ENCODE measurements at regions not wholly inside any gene's neighbourhood (a gene's known extent, or its start where the extent isn't known, plus 50 kb on each side); places are given as distances from the start of the nearest gene placed in this dataset.

DNA sequence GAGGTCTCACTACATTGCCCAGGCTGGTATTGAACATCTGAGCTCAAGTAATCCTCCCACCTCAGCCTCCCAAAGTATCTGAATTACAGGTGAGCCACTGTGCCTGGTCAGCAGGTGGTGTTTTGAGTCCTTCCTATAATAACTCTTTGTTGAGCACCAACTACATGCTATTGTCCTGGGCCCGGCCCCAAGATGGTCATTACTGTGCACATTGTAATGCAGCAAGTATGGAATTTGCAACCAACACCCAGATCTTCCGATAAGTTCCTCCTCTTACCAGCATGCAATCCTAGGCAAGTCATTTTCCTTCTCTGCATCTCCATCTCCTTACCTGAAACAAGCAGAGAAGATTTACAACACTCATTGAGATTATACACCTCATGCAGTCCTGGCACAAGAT, 510.3 kb upstream of the KLF4 start:
- no peak overlapping the region for H3K9ac ChIP-seq
- no peaks in the 10 kb centered on the region for H3K27me3 ChIP-seq (ENCODE audit: insufficient read depth, low read depth)
- H3K79me2 ChIP-seq (ENCODE audit: insufficient read depth, low read depth): no peaks in the 10 kb centered on the region
- TF ChIP-seq, protein P1, sequence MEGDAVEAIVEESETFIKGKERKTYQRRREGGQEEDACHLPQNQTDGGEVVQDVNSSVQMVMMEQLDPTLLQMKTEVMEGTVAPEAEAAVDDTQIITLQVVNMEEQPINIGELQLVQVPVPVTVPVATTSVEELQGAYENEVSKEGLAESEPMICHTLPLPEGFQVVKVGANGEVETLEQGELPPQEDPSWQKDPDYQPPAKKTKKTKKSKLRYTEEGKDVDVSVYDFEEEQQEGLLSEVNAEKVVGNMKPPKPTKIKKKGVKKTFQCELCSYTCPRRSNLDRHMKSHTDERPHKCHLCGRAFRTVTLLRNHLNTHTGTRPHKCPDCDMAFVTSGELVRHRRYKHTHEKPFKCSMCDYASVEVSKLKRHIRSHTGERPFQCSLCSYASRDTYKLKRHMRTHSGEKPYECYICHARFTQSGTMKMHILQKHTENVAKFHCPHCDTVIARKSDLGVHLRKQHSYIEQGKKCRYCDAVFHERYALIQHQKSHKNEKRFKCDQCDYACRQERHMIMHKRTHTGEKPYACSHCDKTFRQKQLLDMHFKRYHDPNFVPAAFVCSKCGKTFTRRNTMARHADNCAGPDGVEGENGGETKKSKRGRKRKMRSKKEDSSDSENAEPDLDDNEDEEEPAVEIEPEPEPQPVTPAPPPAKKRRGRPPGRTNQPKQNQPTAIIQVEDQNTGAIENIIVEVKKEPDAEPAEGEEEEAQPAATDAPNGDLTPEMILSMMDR (conservative IDR thresholded peaks at IDR 0.05; ENCODE audit: low read depth, low read length): no peak
- H2AFZ ChIP-seq (ENCODE audit: low read depth): no peak overlapping the region
- H4K20me1 ChIP-seq (ENCODE audit: insufficient read depth): no peaks in the 10 kb centered on the region
- no peak overlapping the region for H3K27ac ChIP-seq
- H3K36me3 ChIP-seq (ENCODE audit: insufficient read depth): no peaks in the 10 kb centered on the region
- no peaks in the 10 kb centered on the region for H3K4me1 ChIP-seq (ENCODE audit: low read depth, poor library complexity, severe bottlenecking)
- H3K4me3 ChIP-seq (IDR thresholded peaks at IDR 0.05; ENCODE audit: insufficient read depth, low read depth, low read length): no peak overlapping the region
- H3K4me2 ChIP-seq: no peak overlapping the region

DNA sequence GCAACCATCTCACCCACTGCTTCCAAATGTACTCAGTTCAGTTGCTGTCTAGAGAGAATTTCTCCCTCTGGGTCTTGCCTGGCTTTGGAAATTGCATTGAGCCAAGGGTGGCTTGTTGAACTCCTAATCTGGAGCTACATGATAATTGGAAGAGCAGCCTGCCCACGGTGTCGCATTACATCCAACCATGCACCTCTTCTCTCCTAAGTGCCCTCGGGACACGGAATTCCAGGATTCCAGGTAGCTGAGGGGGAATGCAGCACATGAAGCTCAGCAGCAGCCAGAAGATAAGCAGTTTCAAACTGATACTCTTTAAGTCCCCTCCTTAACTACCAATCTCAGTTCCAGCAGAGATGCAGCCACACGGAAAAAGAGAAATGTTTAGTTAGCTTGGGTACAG, 509.4 kb upstream of the KLF4 start:
- Histone ChIP-seq H3K36me3 (ENCODE audit: insufficient read depth) (no peaks in the 10 kb centered on the region), H3K27ac (no peak overlapping the region), H3K9ac (no peak overlapping the region), H3K4me1 (ENCODE audit: low read depth, poor library complexity, severe bottlenecking) (no peaks in the 10 kb centered on the region), H3K79me2 (ENCODE audit: insufficient read depth, low read depth) (no peaks in the 10 kb centered on the region), H4K20me1 (ENCODE audit: insufficient read depth) (no peaks in the 10 kb centered on the region), H3K27me3 (ENCODE audit: insufficient read depth, low read depth) (no peaks in the 10 kb centered on the region), H3K4me3 (IDR thresholded peaks at IDR 0.05; ENCODE audit: insufficient read depth, low read depth, low read length) (no peak overlapping the region), H3K4me2 (no peak overlapping the region), H2AFZ (ENCODE audit: low read depth) (no peak overlapping the region)
- TF ChIP-seq, protein P1 (conservative IDR thresholded peaks at IDR 0.05; ENCODE audit: low read depth, low read length): no peak

DNA sequence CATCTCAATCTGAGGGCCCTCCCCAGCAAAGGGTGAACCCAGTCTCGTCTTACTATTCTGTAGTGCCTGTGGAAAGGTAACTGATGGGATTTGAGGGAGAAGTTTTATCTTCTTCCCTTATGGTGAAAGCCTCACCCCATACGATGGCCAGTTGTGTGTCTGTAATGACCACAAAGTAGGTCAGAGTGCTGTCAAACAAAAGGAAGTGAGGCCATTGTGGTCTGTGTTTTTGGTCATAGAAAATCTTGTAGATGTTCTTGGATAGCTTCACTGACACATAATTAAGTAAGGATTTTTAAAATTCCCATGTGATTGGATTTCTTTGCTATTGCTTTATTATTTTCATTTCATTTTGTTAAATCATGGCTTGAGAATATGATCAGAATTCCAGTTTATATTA, 505.1 kb upstream of the KLF4 start:
- Histone ChIP-seq H3K27me3 (ENCODE audit: insufficient read depth, low read depth) (no peaks in the 10 kb centered on the region), H3K36me3 (ENCODE audit: insufficient read depth) (no peaks in the 10 kb centered on the region), H3K27ac (no peak overlapping the region), H3K4me2 (no peak overlapping the region), H3K9ac (no peak overlapping the region), H3K79me2 (ENCODE audit: insufficient read depth, low read depth) (no peaks in the 10 kb centered on the region), H2AFZ (ENCODE audit: low read depth) (no peak overlapping the region), H3K4me1 (ENCODE audit: low read depth, poor library complexity, severe bottlenecking) (no peaks in the 10 kb centered on the region), H4K20me1 (ENCODE audit: insufficient read depth) (no peaks in the 10 kb centered on the region), H3K4me3 (IDR thresholded peaks at IDR 0.05; ENCODE audit: insufficient read depth, low read depth, low read length) (no peak overlapping the region)
- TF ChIP-seq, protein P1 (conservative IDR thresholded peaks at IDR 0.05; ENCODE audit: low read depth, low read length): no peak

DNA sequence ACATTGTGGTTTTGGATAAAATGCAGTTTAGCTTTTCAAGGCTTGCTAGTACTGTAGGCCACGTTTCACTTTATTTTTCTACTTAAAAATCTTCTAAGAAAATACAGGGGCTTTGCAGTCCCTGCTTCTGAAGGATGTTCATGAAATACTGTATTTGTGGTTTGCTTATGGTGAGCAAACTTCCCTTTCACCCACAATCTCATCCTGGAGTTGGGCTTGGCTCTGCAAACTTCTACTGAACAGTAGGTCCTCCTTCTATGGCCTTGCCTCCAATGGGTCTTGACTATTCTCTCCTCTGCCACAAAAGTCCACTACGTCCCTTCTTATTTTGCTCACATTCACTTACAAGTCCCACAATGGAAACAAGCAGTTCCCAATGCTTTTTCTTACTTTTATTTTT, 502.7 kb upstream of the KLF4 start:
- no peaks in the 10 kb centered on the region for H3K27me3 ChIP-seq (ENCODE audit: insufficient read depth, low read depth)
- no peak overlapping the region for H3K4me2 ChIP-seq
- no peaks in the 10 kb centered on the region for H3K4me1 ChIP-seq (ENCODE audit: low read depth, poor library complexity, severe bottlenecking)
- H3K79me2 ChIP-seq (ENCODE audit: insufficient read depth, low read depth): no peaks in the 10 kb centered on the region
- H3K4me3 ChIP-seq (IDR thresholded peaks at IDR 0.05; ENCODE audit: insufficient read depth, low read depth, low read length): no peak overlapping the region
- no peaks in the 10 kb centered on the region for H3K36me3 ChIP-seq (ENCODE audit: insufficient read depth)
- no peak overlapping the region for H3K27ac ChIP-seq
- no peak overlapping the region for H3K9ac ChIP-seq
- H2AFZ ChIP-seq (ENCODE audit: low read depth): no peak overlapping the region
- no peaks in the 10 kb centered on the region for H4K20me1 ChIP-seq (ENCODE audit: insufficient read depth)
- TF ChIP-seq, protein P1 (conservative IDR thresholded peaks at IDR 0.05; ENCODE audit: low read depth, low read length): no peak

DNA sequence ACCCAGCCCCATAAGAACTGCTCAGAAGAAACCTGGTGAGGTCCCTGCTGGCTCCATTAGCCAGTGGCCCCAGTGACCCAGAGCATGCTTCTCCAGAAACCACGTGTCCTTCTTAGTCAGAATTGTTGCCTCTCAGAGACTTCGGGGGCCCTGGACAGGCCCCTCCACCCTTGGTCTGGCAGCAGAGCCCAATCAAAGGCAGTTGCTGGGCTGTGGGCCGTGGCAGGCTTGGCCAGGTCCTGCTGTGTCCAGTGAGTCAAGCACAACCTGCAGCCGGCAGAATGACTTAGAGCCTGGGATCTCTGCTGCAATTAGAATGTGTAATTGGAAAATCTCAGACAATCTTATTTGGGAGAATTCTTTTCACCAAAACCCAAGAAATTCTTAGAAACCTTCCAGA, 502.0 kb upstream of the KLF4 start:
- Histone ChIP-seq H3K4me3 (IDR thresholded peaks at IDR 0.05; ENCODE audit: insufficient read depth, low read depth, low read length) (no peak overlapping the region), H3K4me1 (ENCODE audit: low read depth, poor library complexity, severe bottlenecking) (no peaks in the 10 kb centered on the region), H3K9ac (no peak overlapping the region), H2AFZ (ENCODE audit: low read depth) (no peak overlapping the region), H3K27me3 (ENCODE audit: insufficient read depth, low read depth) (no peaks in the 10 kb centered on the region), H3K79me2 (ENCODE audit: insufficient read depth, low read depth) (no peaks in the 10 kb centered on the region), H4K20me1 (ENCODE audit: insufficient read depth) (no peaks in the 10 kb centered on the region), H3K27ac (no peak overlapping the region), H3K4me2 (no peak overlapping the region), H3K36me3 (ENCODE audit: insufficient read depth) (no peaks in the 10 kb centered on the region)
- TF ChIP-seq, protein P1 (conservative IDR thresholded peaks at IDR 0.05; ENCODE audit: low read depth, low read length): no peak

All from KMS-11 (cell line).